ENCODE measurements at regions not wholly inside any gene's neighbourhood (a gene's known extent, or its start where the extent isn't known, plus 50 kb on each side); places are given as distances from the start of the nearest gene placed in this dataset.

- FAIRE-seq (no peak), DNase-seq (ENCODE audit: low read depth) (no peak)
Observed at GRCh38 chr1:69506311-69506710, 61.4 kb upstream of the LRRC7 start.

GRCh38 chr1:69506721-69507120 lies 61.0 kb upstream of the LRRC7 start:
- no peak overlapping the region for H3K4me3 ChIP-seq (ENCODE audit: low read depth, low read length)
- no peak for DNase-seq (ENCODE audit: low read depth)
- no peak for TF ChIP-seq CTCF (IDR thresholded peaks at IDR 0.05; ENCODE audit: insufficient read depth, low read length, severe bottlenecking)
- FAIRE-seq, result no peak
- H3K27me3 ChIP-seq (ENCODE audit: control insufficient read depth, insufficient read depth, low read length), result no peaks in the 10 kb centered on the region
- H3K36me3 ChIP-seq (ENCODE audit: control insufficient read depth, insufficient read depth, low read length), result no peaks in the 10 kb centered on the region

More at GRCh38 chr1:69506311-69506710, 61.4 kb upstream of the LRRC7 start:
- Histone ChIP-seq H3K4me3 (ENCODE audit: low read depth, low read length) (no peak overlapping the region), H3K36me3 (ENCODE audit: control insufficient read depth, insufficient read depth, low read length) (no peaks in the 10 kb centered on the region), H3K27me3 (ENCODE audit: control insufficient read depth, insufficient read depth, low read length) (no peaks in the 10 kb centered on the region)
- TF ChIP-seq CTCF (IDR thresholded peaks at IDR 0.05; ENCODE audit: insufficient read depth, low read length, severe bottlenecking), result no peak

- Histone ChIP-seq H3K4me3 (ENCODE audit: low read depth, low read length) (no peak overlapping the region), H3K36me3 (ENCODE audit: control insufficient read depth, insufficient read depth, low read length) (no peaks in the 10 kb centered on the region), H3K27me3 (ENCODE audit: control insufficient read depth, insufficient read depth, low read length) (no peaks in the 10 kb centered on the region)
- DNase-seq (ENCODE audit: low read depth), result peak; percentile 75
- FAIRE-seq, result no peak
- TF ChIP-seq CTCF (IDR thresholded peaks at IDR 0.05; ENCODE audit: insufficient read depth, low read length, severe bottlenecking), result no peak
Observed at GRCh38 chr1:69510026-69510425, 57.7 kb upstream of the LRRC7 start.

GRCh38 chr1:69511426-69512192 lies 56.1 kb upstream of the LRRC7 start:
- H3K4me3 ChIP-seq (ENCODE audit: low read depth, low read length), result no peak overlapping the region
- DNase-seq (ENCODE audit: low read depth) (no peak), FAIRE-seq (no peak)
- TF ChIP-seq CTCF (IDR thresholded peaks at IDR 0.05; ENCODE audit: insufficient read depth, low read length, severe bottlenecking), result no peak
- no peaks in the 10 kb centered on the region for H3K27me3 ChIP-seq (ENCODE audit: control insufficient read depth, insufficient read depth, low read length)
- H3K36me3 ChIP-seq (ENCODE audit: control insufficient read depth, insufficient read depth, low read length), result no peaks in the 10 kb centered on the region

GRCh38 chr1:69513601-69514000 lies 54.1 kb upstream of the LRRC7 start:
- peak; percentile 86 for DNase-seq (ENCODE audit: low read depth)
- Histone ChIP-seq H3K4me3 (ENCODE audit: low read depth, low read length) (no peak overlapping the region), H3K36me3 (ENCODE audit: control insufficient read depth, insufficient read depth, low read length) (no peaks in the 10 kb centered on the region), H3K27me3 (ENCODE audit: control insufficient read depth, insufficient read depth, low read length) (no peaks in the 10 kb centered on the region)
- TF ChIP-seq CTCF (IDR thresholded peaks at IDR 0.05; ENCODE audit: insufficient read depth, low read length, severe bottlenecking), result no peak
- no peak for FAIRE-seq
